Liver (tissue), 8 donors: ENCODE measurements at regions not wholly inside any gene's neighbourhood (a gene's known extent, or its start where the extent isn't known, plus 50 kb on each side); places are given as distances from the start of the nearest gene placed in this dataset.

Experiments used
- DNase-seq: peaks from one replicate; pipeline ENCODE4 v3.0.0-alpha.2; 2017; ENCODE audit warnings: low spot score
- H3K27ac ChIP-seq, 2 donors: one replicate each; pipeline ENCODE4 v1.7.0; 2013; ENCODE audit warnings: inconsistent platforms in 2 of 2, low read length in 2 of 2, control low read depth in 1 of 2, low read depth in 1 of 2, mild to moderate bottlenecking in 1 of 2
- H3K27me3 ChIP-seq, 4 donors: one replicate each; pipeline versions ENCODE4 v1.6.1 to v1.7.0; 2013; ENCODE audit warnings: low read length in 3 of 4, inconsistent platforms in 1 of 4, mild to moderate bottlenecking in 1 of 4, moderate library complexity in 1 of 4; ENCODE audit not compliant: control insufficient read depth in 4 of 4, insufficient read depth in 4 of 4
- H3K36me3 ChIP-seq, 4 donors: one replicate each; pipeline versions ENCODE4 v1.6.1 to v1.7.0; 2013; ENCODE audit warnings: low read length in 3 of 4, mild to moderate bottlenecking in 3 of 4, low read depth in 1 of 4, moderate library complexity in 1 of 4; ENCODE audit not compliant: control insufficient read depth in 4 of 4, insufficient read depth in 3 of 4
- H3K4me1 ChIP-seq, 4 donors: one replicate each; pipeline versions ENCODE4 v1.6.1 to v1.7.0; 2013; ENCODE audit warnings: low read length in 3 of 4, mild to moderate bottlenecking in 3 of 4, moderate library complexity in 1 of 4; ENCODE audit not compliant: control insufficient read depth in 4 of 4, insufficient read depth in 4 of 4
- H3K4me3 ChIP-seq, 3 donors: one replicate each; pipeline versions ENCODE4 v1.6.1 to v1.7.0; 2013; ENCODE audit warnings: low read length in 3 of 3, control low read depth in 1 of 3, low read depth in 1 of 3, mild to moderate bottlenecking in 1 of 3
- H3K9ac ChIP-seq, 2 donors: one replicate each; pipeline ENCODE4 v1.7.0; 2013; ENCODE audit warnings: low read length in 2 of 2, mild to moderate bottlenecking in 2 of 2, moderate library complexity in 2 of 2, control low read depth in 1 of 2, low read depth in 1 of 2
- H3K9me3 ChIP-seq, 4 donors: one replicate each; pipeline versions ENCODE4 v1.6.1 to v1.7.0; 2013; ENCODE audit warnings: low read length in 3 of 4; ENCODE audit not compliant: control insufficient read depth in 4 of 4
- ATF3 ChIP-seq: IDR thresholded peaks from 2 replicates; pipeline ENCODE4 v1.6.1; 2016; ENCODE audit warnings: antibody characterized with exemption
- FOXA1 ChIP-seq: IDR thresholded peaks from 2 replicates; pipeline ENCODE4 v1.6.1; 2016; ENCODE audit warnings: antibody characterized with exemption
- FOXA2 ChIP-seq: IDR thresholded peaks from 2 replicates; pipeline ENCODE4 v1.6.1; 2016; ENCODE audit warnings: antibody characterized with exemption
- GABPA ChIP-seq, 2 donors: IDR thresholded peaks in 1 of 2; conservative IDR thresholded peaks in 1 of 2; 2 replicates each; pipeline ENCODE4 v1.6.1; 2016; ENCODE audit warnings: antibody characterized with exemption in 2 of 2, mild to moderate bottlenecking in 1 of 2, moderate library complexity in 1 of 2
- HNF4A ChIP-seq, 2 donors: conservative IDR thresholded peaks; 2 replicates each; pipeline ENCODE4 v1.6.1; 2016; ENCODE audit warnings: antibody characterized with exemption in 2 of 2, mild to moderate bottlenecking in 2 of 2
- HNF4G ChIP-seq: IDR thresholded peaks from 2 replicates; pipeline ENCODE4 v1.6.1; 2016; ENCODE audit warnings: antibody characterized with exemption
- JUND ChIP-seq, 2 donors: IDR thresholded peaks; 2 replicates each; pipeline ENCODE4 v1.6.1; 2016; ENCODE audit warnings: antibody characterized with exemption in 2 of 2
- MAX ChIP-seq: IDR thresholded peaks from 2 replicates; pipeline ENCODE4 v1.6.1; 2016; ENCODE audit warnings: antibody characterized with exemption
- NR2F2 ChIP-seq: IDR thresholded peaks from 2 replicates; pipeline ENCODE4 v1.6.1; 2016; ENCODE audit warnings: antibody characterized with exemption
- RAD21 ChIP-seq, 2 donors: IDR thresholded peaks; 2 replicates each; pipeline ENCODE4 v1.6.1; 2016; ENCODE audit warnings: antibody characterized with exemption in 2 of 2, mild to moderate bottlenecking in 2 of 2
- RXRA ChIP-seq, 2 donors: IDR thresholded peaks; 2 replicates each; pipeline ENCODE4 v1.6.1; 2017 to 2018; ENCODE audit warnings: antibody characterized with exemption in 2 of 2, mild to moderate bottlenecking in 1 of 2
- SP1 ChIP-seq: IDR thresholded peaks from 2 replicates; pipeline ENCODE4 v1.6.1; 2018; ENCODE audit warnings: antibody characterized with exemption, mild to moderate bottlenecking
- TAF1 ChIP-seq: conservative IDR thresholded peaks from 2 replicates; pipeline ENCODE4 v1.6.1; 2016; ENCODE audit warnings: antibody characterized with exemption, mild to moderate bottlenecking
- YY1 ChIP-seq: IDR thresholded peaks from 2 replicates; pipeline ENCODE4 v1.6.1; 2016; ENCODE audit warnings: antibody characterized with exemption, mild to moderate bottlenecking
- ZBTB33 ChIP-seq: IDR thresholded peaks from 2 replicates; pipeline ENCODE4 v1.6.1; 2016; ENCODE audit warnings: antibody characterized with exemption
- WGBS: extraction: QIAGEN DNeasy Blood & Tissue Kit; methylation state at CpG from one replicate; pipeline ENCODE4 v1.1.7; 2013; 5-methylcytosine and 5-hydroxymethylcytosine counted together
- TF ChIP-seq, protein P1 (sequence below): IDR thresholded peaks from 2 replicates; pipeline ENCODE4 v1.6.1; 2016; ENCODE audit warnings: antibody characterized with exemption, mild to moderate bottlenecking
- TF ChIP-seq, protein P2 (sequence below): fragments of 150-350 bp; IDR thresholded peaks from 2 replicates; pipeline ENCODE4 v1.5.1; 2017; ENCODE audit warnings: improper control_type of control experiment, low read depth, low read length; ENCODE audit not compliant: missing input control
- donor health status: healthy.
- donor health status: healthy.
- donor health status: healthy.
- donor health status: healthy.
- donor health status: healthy.

DNA sequence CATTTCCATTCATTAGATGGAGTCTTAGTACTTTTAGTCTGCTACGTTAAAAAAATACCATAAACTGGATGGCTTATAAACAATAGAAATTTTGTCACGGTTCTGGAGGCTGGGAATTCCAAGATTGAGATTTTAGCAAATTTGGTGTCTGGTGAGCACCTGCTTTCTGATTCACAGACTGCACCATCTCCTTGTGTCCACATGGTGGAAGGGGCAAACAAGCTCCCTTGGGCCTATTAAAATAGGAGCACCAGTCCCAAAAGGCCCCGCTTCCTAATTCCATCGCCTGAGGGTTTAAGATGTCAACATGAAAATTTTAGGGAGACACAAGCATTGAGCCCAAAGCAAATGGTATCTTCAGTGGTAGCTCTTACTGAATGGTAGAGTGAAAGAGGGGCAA, 120.5 kb upstream of the MAP9 start:
- Histone ChIP-seq H3K9ac (no peak overlapping the region), H3K27me3 (no peaks in the 10 kb centered on the region), H3K4me3 (no peak overlapping the region), H3K36me3 (no peaks in the 10 kb centered on the region), H3K9me3 (no peaks in the 10 kb centered on the region), H3K4me1 (no peaks in the 10 kb centered on the region), H3K27ac (no peak overlapping the region)
- TF ChIP-seq HNF4A (conservative IDR thresholded peaks at IDR 0.05) = no peak
- TF ChIP-seq RAD21 (IDR thresholded peaks at IDR 0.05) = peak in 1 of 2 donors; percentile 40
- WGBS = 83% methylated on average over 4 of the region's 4 CpGs
- no peak for DNase-seq

DNA sequence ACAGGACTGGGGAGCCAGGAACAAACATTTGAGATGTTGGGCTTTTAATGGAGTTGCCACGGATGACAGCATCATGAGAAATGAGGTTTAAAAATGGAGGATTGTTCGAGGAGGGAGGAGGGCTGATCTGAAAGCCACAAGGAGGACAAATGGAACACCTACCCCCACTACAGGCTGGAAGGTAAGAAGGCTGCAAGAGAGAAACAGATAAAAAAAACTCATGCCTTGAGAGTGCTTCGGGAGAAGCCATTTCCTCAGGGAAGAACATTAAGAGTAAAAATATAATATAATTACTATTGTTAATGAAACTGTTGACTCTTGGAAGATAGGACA, 119.5 kb upstream of the MAP9 start:
- no peak for TF ChIP-seq MAX
- TF ChIP-seq ZBTB33 = no peak
- TF ChIP-seq FOXA2 = no peak
- TF ChIP-seq SP1 = no peak
- no peak for TF ChIP-seq JUND (IDR thresholded peaks at IDR 0.05)
- no peak for TF ChIP-seq HNF4A (conservative IDR thresholded peaks at IDR 0.05)
- no peak for TF ChIP-seq GABPA (IDR thresholded peaks at IDR 0.05 in 1 of 2, conservative IDR thresholded peaks at IDR 0.05 in 1 of 2)
- no peak for TF ChIP-seq TAF1
- TF ChIP-seq YY1 = no peak
- no peak for TF ChIP-seq RAD21 (IDR thresholded peaks at IDR 0.05)
- no peak for TF ChIP-seq FOXA1
- no peak for TF ChIP-seq HNF4G
- TF ChIP-seq, protein P1, sequence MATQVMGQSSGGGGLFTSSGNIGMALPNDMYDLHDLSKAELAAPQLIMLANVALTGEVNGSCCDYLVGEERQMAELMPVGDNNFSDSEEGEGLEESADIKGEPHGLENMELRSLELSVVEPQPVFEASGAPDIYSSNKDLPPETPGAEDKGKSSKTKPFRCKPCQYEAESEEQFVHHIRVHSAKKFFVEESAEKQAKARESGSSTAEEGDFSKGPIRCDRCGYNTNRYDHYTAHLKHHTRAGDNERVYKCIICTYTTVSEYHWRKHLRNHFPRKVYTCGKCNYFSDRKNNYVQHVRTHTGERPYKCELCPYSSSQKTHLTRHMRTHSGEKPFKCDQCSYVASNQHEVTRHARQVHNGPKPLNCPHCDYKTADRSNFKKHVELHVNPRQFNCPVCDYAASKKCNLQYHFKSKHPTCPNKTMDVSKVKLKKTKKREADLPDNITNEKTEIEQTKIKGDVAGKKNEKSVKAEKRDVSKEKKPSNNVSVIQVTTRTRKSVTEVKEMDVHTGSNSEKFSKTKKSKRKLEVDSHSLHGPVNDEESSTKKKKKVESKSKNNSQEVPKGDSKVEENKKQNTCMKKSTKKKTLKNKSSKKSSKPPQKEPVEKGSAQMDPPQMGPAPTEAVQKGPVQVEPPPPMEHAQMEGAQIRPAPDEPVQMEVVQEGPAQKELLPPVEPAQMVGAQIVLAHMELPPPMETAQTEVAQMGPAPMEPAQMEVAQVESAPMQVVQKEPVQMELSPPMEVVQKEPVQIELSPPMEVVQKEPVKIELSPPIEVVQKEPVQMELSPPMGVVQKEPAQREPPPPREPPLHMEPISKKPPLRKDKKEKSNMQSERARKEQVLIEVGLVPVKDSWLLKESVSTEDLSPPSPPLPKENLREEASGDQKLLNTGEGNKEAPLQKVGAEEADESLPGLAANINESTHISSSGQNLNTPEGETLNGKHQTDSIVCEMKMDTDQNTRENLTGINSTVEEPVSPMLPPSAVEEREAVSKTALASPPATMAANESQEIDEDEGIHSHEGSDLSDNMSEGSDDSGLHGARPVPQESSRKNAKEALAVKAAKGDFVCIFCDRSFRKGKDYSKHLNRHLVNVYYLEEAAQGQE = no peak
- no peak for TF ChIP-seq NR2F2
- TF ChIP-seq RXRA (IDR thresholded peaks at IDR 0.05) = no peak
- no peak for TF ChIP-seq ATF3
- TF ChIP-seq, protein P2, sequence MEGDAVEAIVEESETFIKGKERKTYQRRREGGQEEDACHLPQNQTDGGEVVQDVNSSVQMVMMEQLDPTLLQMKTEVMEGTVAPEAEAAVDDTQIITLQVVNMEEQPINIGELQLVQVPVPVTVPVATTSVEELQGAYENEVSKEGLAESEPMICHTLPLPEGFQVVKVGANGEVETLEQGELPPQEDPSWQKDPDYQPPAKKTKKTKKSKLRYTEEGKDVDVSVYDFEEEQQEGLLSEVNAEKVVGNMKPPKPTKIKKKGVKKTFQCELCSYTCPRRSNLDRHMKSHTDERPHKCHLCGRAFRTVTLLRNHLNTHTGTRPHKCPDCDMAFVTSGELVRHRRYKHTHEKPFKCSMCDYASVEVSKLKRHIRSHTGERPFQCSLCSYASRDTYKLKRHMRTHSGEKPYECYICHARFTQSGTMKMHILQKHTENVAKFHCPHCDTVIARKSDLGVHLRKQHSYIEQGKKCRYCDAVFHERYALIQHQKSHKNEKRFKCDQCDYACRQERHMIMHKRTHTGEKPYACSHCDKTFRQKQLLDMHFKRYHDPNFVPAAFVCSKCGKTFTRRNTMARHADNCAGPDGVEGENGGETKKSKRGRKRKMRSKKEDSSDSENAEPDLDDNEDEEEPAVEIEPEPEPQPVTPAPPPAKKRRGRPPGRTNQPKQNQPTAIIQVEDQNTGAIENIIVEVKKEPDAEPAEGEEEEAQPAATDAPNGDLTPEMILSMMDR = no peak
- H3K4me1 ChIP-seq = peaks cover 0 to 3% (median under 1%) of the 10 kb centered on the region in 4 donors
- H3K9ac ChIP-seq = no peak overlapping the region
- 64% methylated on average over 3 of the region's 3 CpGs for WGBS
- no peaks in the 10 kb centered on the region for H3K27me3 ChIP-seq
- no peaks in the 10 kb centered on the region for H3K36me3 ChIP-seq
- peak overlapping the region in 1 of 3 donors; percentile 20 for H3K4me3 ChIP-seq
- H3K9me3 ChIP-seq = no peaks in the 10 kb centered on the region
- peak overlapping the region in 1 of 2 donors; percentile 50 for H3K27ac ChIP-seq
- DNase-seq = no peak
